ENCODE measurements at regions not wholly inside any gene's neighbourhood (a gene's known extent, or its start where the extent isn't known, plus 50 kb on each side); places are given as distances from the start of the nearest gene placed in this dataset.
"Not testable (repeated sequence)": the region's sequence is repeated elsewhere in the genome, so short reads cannot be mapped to it uniquely, and the experiment has no call there.

GRCh38 chr7:11261470-11261869 is 287.8 kb downstream of the PHF14 start:
- no peak overlapping the region for H3K27ac Mint-ChIP-seq
- no peaks in the 10 kb centered on the region for H3K36me3 Mint-ChIP-seq
- no peak for TF ChIP-seq CTCF (IDR thresholded peaks at IDR 0.05; ENCODE audit: unreplicated experiment)
- H3K4me1 Mint-ChIP-seq, result peaks cover 15% of the 10 kb centered on the region
- H3K27me3 Mint-ChIP-seq (ENCODE audit: low read depth), result peaks cover 1% of the 10 kb centered on the region
- H3K4me3 Mint-ChIP-seq, result no peak overlapping the region
- DNase-seq (ENCODE audit: low spot score in 2 of 2, unreplicated experiment in 2 of 2), result no peak
- H3K9me3 Mint-ChIP-seq, result peaks cover 6% of the 10 kb centered on the region

GRCh38 chr7:11266101-11266500 is 292.4 kb downstream of the PHF14 start:
- H3K4me3 Mint-ChIP-seq, result no peak overlapping the region
- H3K4me1 Mint-ChIP-seq, result peaks cover 7% of the 10 kb centered on the region
- no peaks in the 10 kb centered on the region for H3K9me3 Mint-ChIP-seq
- no peak for TF ChIP-seq CTCF (IDR thresholded peaks at IDR 0.05; ENCODE audit: unreplicated experiment)
- no peaks in the 10 kb centered on the region for H3K27me3 Mint-ChIP-seq (ENCODE audit: low read depth)
- H3K27ac Mint-ChIP-seq, result no peak overlapping the region
- no peaks in the 10 kb centered on the region for H3K36me3 Mint-ChIP-seq
- DNase-seq (ENCODE audit: low spot score in 2 of 2, unreplicated experiment in 2 of 2), result no peak

- H3K27me3 Mint-ChIP-seq (ENCODE audit: low read depth), result no peaks in the 10 kb centered on the region
- no peak overlapping the region for H3K27ac Mint-ChIP-seq
- TF ChIP-seq CTCF (IDR thresholded peaks at IDR 0.05; ENCODE audit: unreplicated experiment), result no peak
- no peak for DNase-seq (ENCODE audit: low spot score in 2 of 2, unreplicated experiment in 2 of 2)
- peaks cover 5% of the 10 kb centered on the region for H3K4me1 Mint-ChIP-seq
- no peaks in the 10 kb centered on the region for H3K36me3 Mint-ChIP-seq
- H3K4me3 Mint-ChIP-seq, result no peak overlapping the region
- H3K9me3 Mint-ChIP-seq, result peaks cover 8% of the 10 kb centered on the region
Observed at GRCh38 chr7:11272352-11272751, 298.7 kb downstream of the PHF14 start.

GRCh38 chr7:11274074-11274473 is 300.4 kb downstream of the PHF14 start:
- Mint-ChIP-seq H3K4me3 (no peak overlapping the region), H3K27me3 (ENCODE audit: low read depth) (no peaks in the 10 kb centered on the region), H3K36me3 (no peaks in the 10 kb centered on the region), H3K9me3 (peaks cover 8% of the 10 kb centered on the region), H3K4me1 (peaks cover 5% of the 10 kb centered on the region), H3K27ac (no peak overlapping the region)
- no peak for DNase-seq (ENCODE audit: low spot score in 2 of 2, unreplicated experiment in 2 of 2)
- TF ChIP-seq CTCF (IDR thresholded peaks at IDR 0.05; ENCODE audit: unreplicated experiment), result no peak

GRCh38 chr7:11281953-11282352 is 308.3 kb downstream of the PHF14 start:
- no peak for TF ChIP-seq CTCF (IDR thresholded peaks at IDR 0.05; ENCODE audit: unreplicated experiment)
- Mint-ChIP-seq H3K27ac (no peak overlapping the region), H3K4me1 (no peaks in the 10 kb centered on the region), H3K27me3 (ENCODE audit: low read depth) (peaks cover 2% of the 10 kb centered on the region), H3K4me3 (no peak overlapping the region), H3K36me3 (peaks cover 2% of the 10 kb centered on the region), H3K9me3 (peaks cover 14% of the 10 kb centered on the region)
- no peak for DNase-seq (ENCODE audit: low spot score in 2 of 2, unreplicated experiment in 2 of 2)

GRCh38 chr7:11283584-11283983 is 309.9 kb downstream of the PHF14 start:
- not testable (repeated sequence) for H3K4me3 Mint-ChIP-seq; H3K36me3 Mint-ChIP-seq; H3K4me1 Mint-ChIP-seq; H3K27me3 Mint-ChIP-seq (ENCODE audit: low read depth); H3K27ac Mint-ChIP-seq; DNase-seq (ENCODE audit: low spot score in 2 of 2, unreplicated experiment in 2 of 2)
- H3K9me3 Mint-ChIP-seq, result peaks cover 14% of the 10 kb centered on the region

Data from mesothelial cell of epicardium (in vitro differentiated cells).